Caco-2 (cell line): ENCODE measurements at regions not wholly inside any gene's neighbourhood (a gene's known extent, or its start where the extent isn't known, plus 50 kb on each side); places are given as distances from the start of the nearest gene placed in this dataset.

Experiments
- BruUV-seq: library from RNA; stranded (reverse); fragments of 400-500 nt; replicated peaks from 2 replicates; lab custom pipeline; 2021; lab: Mats Ljungman, UMichigan
- CTCF ChIA-PET: fragments of 300-600 bp; sonication (Branson Sonifier 250); formaldehyde crosslinking; loops from one replicate; lab custom pipeline; 2022; ENCODE audit warnings: antibody characterized with exemption; lab: Charles Lee
- POLR2A ChIA-PET: fragments of 300-600 bp; sonication (Branson Sonifier 250); formaldehyde crosslinking; loops from one replicate; lab custom pipeline; 2022; ENCODE audit warnings: antibody characterized with exemption; lab: Charles Lee
- DNase-seq, 2 experiments: peaks; one replicate each; pipeline versions ENCODE4 v3.0.0 to v3.0.0-alpha.2; 2020 to 2022
- H3K27me3 ChIP-seq: replicated peaks from 2 replicates; pipeline ENCODE4 v1.6.0; 2011; ENCODE audit warnings: low read length; ENCODE audit not compliant: control insufficient read depth, insufficient read depth
- H3K36me3 ChIP-seq: 2 replicates; pipeline ENCODE4 v1.5.1; 2011; ENCODE audit warnings: low read length; ENCODE audit not compliant: control insufficient read depth, insufficient read depth
- H3K4me1 ChIP-seq: fragments of 250-450 bp; sonication (Bioruptor Pico); 2 replicates; pipeline ENCODE4 v1.5.1; 2020; ENCODE audit warnings: mild to moderate bottlenecking
- H3K4me3 ChIP-seq: 2 replicates; pipeline ENCODE4 v1.5.1; 2011; ENCODE audit warnings: low read depth, mild to moderate bottlenecking, control low read depth, low read length
- H3K9me3 ChIP-seq: fragments of 250-450 bp; sonication (Bioruptor Pico); 2 replicates; pipeline ENCODE4 v1.5.1; 2020; ENCODE audit warnings: mild to moderate bottlenecking, moderate library complexity
- H3K27ac Mint-ChIP-seq: one replicate; pipeline ENCODE4 v1.8.0; 2022; ENCODE audit warnings: mixed read lengths; ENCODE audit not compliant: unreplicated experiment
- H3K27me3 Mint-ChIP-seq: one replicate; pipeline ENCODE4 v1.8.0; 2022; ENCODE audit warnings: mixed read lengths; ENCODE audit not compliant: insufficient read depth, unreplicated experiment
- H3K36me3 Mint-ChIP-seq: one replicate; pipeline ENCODE4 v1.8.0; 2022; ENCODE audit warnings: mild to moderate bottlenecking, mixed read lengths; ENCODE audit not compliant: insufficient read depth, unreplicated experiment
- H3K4me1 Mint-ChIP-seq: one replicate; pipeline ENCODE4 v1.8.0; 2022; ENCODE audit warnings: low read depth, mixed read lengths; ENCODE audit not compliant: unreplicated experiment
- H3K4me3 Mint-ChIP-seq: one replicate; pipeline ENCODE4 v1.8.0; 2022; ENCODE audit warnings: mild to moderate bottlenecking, moderate library complexity, mixed read lengths; ENCODE audit not compliant: unreplicated experiment
- H3K9me3 Mint-ChIP-seq: one replicate; pipeline ENCODE4 v1.8.0; 2022; ENCODE audit warnings: mixed read lengths; ENCODE audit not compliant: unreplicated experiment
- intact Hi-C: fragments of 100-400 bp; cut with micrococcal nuclease; formaldehyde crosslinking; loops from one replicate; pipeline ENCODE4 v1.10.0; 2022; ENCODE audit not compliant: unreplicated experiment
- TF ChIP-seq, protein P1 (sequence below), 2 experiments: fragments of 200-600 bp in 1 of 2; IDR thresholded peaks; 1 replicate in 1 of 2; 2 replicates in 1 of 2; pipeline versions ENCODE4 v1.5.1 to v1.8.0; 2011 to 2022; ENCODE audit warnings: antibody characterized with exemption in 1 of 2, control low read depth in 1 of 2, inconsistent platforms in 1 of 2, low read depth in 1 of 2, low read length in 1 of 2, mild to moderate bottlenecking in 1 of 2, moderate library complexity in 1 of 2; ENCODE audit not compliant: insufficient read depth in 1 of 2, severe bottlenecking in 1 of 2, unreplicated experiment in 1 of 2

DNA sequence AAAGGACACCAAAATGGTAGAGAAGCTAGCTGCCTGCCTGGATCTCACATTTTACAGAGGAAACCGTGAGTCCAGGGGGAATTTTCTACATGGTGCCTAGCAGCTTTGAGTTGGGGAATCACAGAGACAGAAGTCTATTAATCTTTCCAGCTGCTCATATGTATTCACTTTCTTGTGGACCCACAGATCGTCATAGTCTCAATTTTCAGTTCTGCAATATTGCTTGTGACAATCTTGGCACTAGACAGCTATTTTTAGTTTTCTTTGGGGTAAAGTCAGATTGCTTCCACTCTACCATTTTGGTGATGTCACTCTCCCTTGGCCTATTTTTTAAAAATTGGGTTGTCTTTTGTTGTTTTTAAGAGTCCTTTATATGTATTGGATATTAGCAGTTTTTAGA lies 233.4 kb upstream of the STK26 start:
- BruUV-seq, result no TSS peak
- no peaks in the 10 kb centered on the region for H3K4me1 Mint-ChIP-seq
- intact Hi-C loops, result no loop called here
- DNase-seq, result no peak
- H3K27me3 Mint-ChIP-seq, result no peaks in the 10 kb centered on the region
- ChIA-PET CTCF (no interaction called here), POLR2A (no interaction called here)
- H3K9me3 Mint-ChIP-seq, result no peaks in the 10 kb centered on the region
- no peaks in the 10 kb centered on the region for H3K4me1 ChIP-seq
- no peaks in the 10 kb centered on the region for H3K9me3 ChIP-seq
- TF ChIP-seq, protein P1, sequence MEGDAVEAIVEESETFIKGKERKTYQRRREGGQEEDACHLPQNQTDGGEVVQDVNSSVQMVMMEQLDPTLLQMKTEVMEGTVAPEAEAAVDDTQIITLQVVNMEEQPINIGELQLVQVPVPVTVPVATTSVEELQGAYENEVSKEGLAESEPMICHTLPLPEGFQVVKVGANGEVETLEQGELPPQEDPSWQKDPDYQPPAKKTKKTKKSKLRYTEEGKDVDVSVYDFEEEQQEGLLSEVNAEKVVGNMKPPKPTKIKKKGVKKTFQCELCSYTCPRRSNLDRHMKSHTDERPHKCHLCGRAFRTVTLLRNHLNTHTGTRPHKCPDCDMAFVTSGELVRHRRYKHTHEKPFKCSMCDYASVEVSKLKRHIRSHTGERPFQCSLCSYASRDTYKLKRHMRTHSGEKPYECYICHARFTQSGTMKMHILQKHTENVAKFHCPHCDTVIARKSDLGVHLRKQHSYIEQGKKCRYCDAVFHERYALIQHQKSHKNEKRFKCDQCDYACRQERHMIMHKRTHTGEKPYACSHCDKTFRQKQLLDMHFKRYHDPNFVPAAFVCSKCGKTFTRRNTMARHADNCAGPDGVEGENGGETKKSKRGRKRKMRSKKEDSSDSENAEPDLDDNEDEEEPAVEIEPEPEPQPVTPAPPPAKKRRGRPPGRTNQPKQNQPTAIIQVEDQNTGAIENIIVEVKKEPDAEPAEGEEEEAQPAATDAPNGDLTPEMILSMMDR (IDR thresholded peaks at IDR 0.05; ENCODE audit: insufficient read depth in 1 of 2, low read depth in 1 of 2, low read length in 1 of 2, severe bottlenecking in 1 of 2, unreplicated experiment in 1 of 2), result no peak
- H3K36me3 Mint-ChIP-seq, result peaks cover 9% of the 10 kb centered on the region
- H3K36me3 ChIP-seq, result no peaks in the 10 kb centered on the region
- H3K27ac Mint-ChIP-seq, result no peak overlapping the region
- H3K4me3 Mint-ChIP-seq, result no peak overlapping the region
- no peaks in the 10 kb centered on the region for H3K27me3 ChIP-seq
- no peak overlapping the region for H3K4me3 ChIP-seq

DNA sequence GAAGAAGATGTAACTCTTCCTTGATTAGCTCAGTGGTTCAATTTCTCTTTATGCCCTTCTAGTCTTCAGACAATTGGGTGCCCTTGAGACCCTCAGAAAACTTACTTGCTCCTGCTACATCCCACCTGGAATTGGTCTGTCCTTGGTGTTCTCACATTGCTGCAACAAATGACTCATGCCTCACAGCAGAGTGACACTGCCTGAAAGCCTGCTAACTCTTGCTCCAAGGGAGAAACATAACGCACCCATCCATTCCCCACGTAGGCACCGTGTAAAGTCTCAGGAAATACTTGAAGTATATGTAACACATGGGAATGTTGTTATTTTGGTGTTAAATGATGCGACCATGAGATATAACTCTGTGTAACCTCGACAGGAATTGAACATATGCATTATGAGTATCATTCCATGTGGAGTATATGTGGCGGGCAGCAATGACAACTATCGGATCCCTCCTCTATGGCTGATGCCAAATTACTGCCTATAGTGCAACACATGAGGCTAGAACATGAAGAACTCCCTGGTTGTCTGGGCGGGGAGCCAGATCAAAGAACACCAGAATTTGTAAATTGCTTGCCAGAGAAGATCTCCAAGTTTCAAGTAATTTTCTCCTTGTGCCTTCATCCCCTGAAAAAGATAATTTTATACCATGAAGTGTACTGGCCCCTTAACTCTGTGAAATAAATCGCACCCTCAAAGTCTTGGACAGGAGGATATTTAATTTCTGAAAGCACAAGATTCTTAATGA lies 231.3 kb upstream of the STK26 start:
- Mint-ChIP-seq H3K27me3 (no peaks in the 10 kb centered on the region), H3K4me1 (no peaks in the 10 kb centered on the region), H3K4me3 (no peak overlapping the region), H3K36me3 (peaks cover 9% of the 10 kb centered on the region), H3K27ac (no peak overlapping the region), H3K9me3 (no peaks in the 10 kb centered on the region)
- H3K4me3 ChIP-seq, result no peak overlapping the region
- TF ChIP-seq, protein P1 (IDR thresholded peaks at IDR 0.05; ENCODE audit: insufficient read depth in 1 of 2, low read depth in 1 of 2, low read length in 1 of 2, severe bottlenecking in 1 of 2, unreplicated experiment in 1 of 2), result no peak
- no peaks in the 10 kb centered on the region for H3K27me3 ChIP-seq
- H3K4me1 ChIP-seq, result no peaks in the 10 kb centered on the region
- no peak for DNase-seq
- POLR2A ChIA-PET, result no interaction called here
- no peaks in the 10 kb centered on the region for H3K36me3 ChIP-seq
- intact Hi-C loops, result no loop called here
- H3K9me3 ChIP-seq, result no peaks in the 10 kb centered on the region
- no TSS peak for BruUV-seq
- CTCF ChIA-PET, result no interaction called here

DNA sequence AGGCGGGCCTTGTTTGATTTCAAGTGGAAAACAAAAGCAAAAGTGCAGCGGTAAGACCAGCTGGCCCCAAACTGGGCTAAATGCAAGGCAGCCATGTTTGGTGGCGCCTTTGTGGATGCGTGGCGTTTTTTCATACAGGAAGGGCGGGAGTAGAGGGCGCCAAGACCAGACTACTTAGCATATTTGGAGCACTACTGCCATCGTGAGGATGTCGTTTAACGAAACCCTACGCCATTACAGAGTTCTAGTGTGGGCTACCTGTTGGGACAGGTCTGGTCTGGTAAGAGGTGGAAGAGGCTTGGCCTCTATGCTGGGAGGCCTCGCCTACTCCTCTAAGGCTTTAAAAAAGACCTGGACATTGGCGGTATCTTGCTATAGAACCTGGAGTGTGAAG lies 230.7 kb upstream of the STK26 start:
- Mint-ChIP-seq H3K27ac (no peak overlapping the region), H3K27me3 (no peaks in the 10 kb centered on the region), H3K4me3 (no peak overlapping the region), H3K9me3 (no peaks in the 10 kb centered on the region), H3K4me1 (no peaks in the 10 kb centered on the region), H3K36me3 (peaks cover 9% of the 10 kb centered on the region)
- Histone ChIP-seq H3K4me1 (no peaks in the 10 kb centered on the region), H3K36me3 (no peaks in the 10 kb centered on the region), H3K9me3 (no peaks in the 10 kb centered on the region), H3K4me3 (no peak overlapping the region), H3K27me3 (no peaks in the 10 kb centered on the region)
- DNase-seq, result no peak
- ChIA-PET POLR2A (no interaction called here), CTCF (no interaction called here)
- TF ChIP-seq, protein P1 (IDR thresholded peaks at IDR 0.05; ENCODE audit: insufficient read depth in 1 of 2, low read depth in 1 of 2, low read length in 1 of 2, severe bottlenecking in 1 of 2, unreplicated experiment in 1 of 2), result no peak
- no TSS peak for BruUV-seq
- intact Hi-C loops, result no loop called here
